ENCODE measurements at regions not wholly inside any gene's neighbourhood (a gene's known extent, or its start where the extent isn't known, plus 50 kb on each side); places are given as distances from the start of the nearest gene placed in this dataset.

- no TSS peak for BruUV-seq (replicated peaks)
- H3K4me2 ChIP-seq, result no peak overlapping the region
- TF ChIP-seq CTCF (conservative IDR thresholded peaks at IDR 0.05), result no peak
- no peak for TF ChIP-seq EZH2 (IDR thresholded peaks at IDR 0.05; ENCODE audit: low read depth)
- H3K79me2 ChIP-seq (ENCODE audit: low read depth), result no peaks in the 10 kb centered on the region
- POLR2A ChIA-PET (ENCODE audit: unreplicated experiment), result no interaction called here
- no peaks in the 10 kb centered on the region for H3K9me2 ChIP-seq (ENCODE audit: insufficient read depth)
- H3F3A ChIP-seq (ENCODE audit: insufficient read depth, low read depth), result no peaks in the 10 kb centered on the region
- intact Hi-C loops (cut with micrococcal nuclease; ENCODE audit: unreplicated experiment), result no loop called here
- CTCF ChIA-PET, result no interaction called here
- H3K36me3 ChIP-seq (ENCODE audit: low read depth), result no peaks in the 10 kb centered on the region
- no peak overlapping the region for H3K27ac ChIP-seq
- H2AFZ ChIP-seq, result no peak overlapping the region
- no peak overlapping the region for H3K4me3 ChIP-seq
- H4K20me1 ChIP-seq (ENCODE audit: insufficient read depth), result peaks cover 4% of the 10 kb centered on the region; the same call in 1 of the 2 replicates
- H3K4me1 ChIP-seq (replicated peaks; ENCODE audit: insufficient read depth), result no peaks in the 10 kb centered on the region
- no peaks in the 10 kb centered on the region for H3K27me3 ChIP-seq (ENCODE audit: insufficient read depth, low read depth)
- no peak for DNase-seq
- no peaks in the 10 kb centered on the region for H3K9me3 ChIP-seq (ENCODE audit: insufficient read depth, low read depth)
These were observed 242.0 kb downstream of the TUSC7 start for GRCh38 chr3:116951610-116952009.

GRCh38 chr3:116958291-116958690, 248.7 kb downstream of the TUSC7 start:
- POLR2A ChIA-PET (ENCODE audit: unreplicated experiment), result no interaction called here
- no peaks in the 10 kb centered on the region for H3K79me2 ChIP-seq (ENCODE audit: low read depth)
- no peak overlapping the region for H3K4me2 ChIP-seq
- no peak overlapping the region for H3K27ac ChIP-seq
- no peaks in the 10 kb centered on the region for H3K9me3 ChIP-seq (ENCODE audit: insufficient read depth, low read depth)
- H3K9me2 ChIP-seq (ENCODE audit: insufficient read depth), result no peaks in the 10 kb centered on the region
- H3K4me3 ChIP-seq, result no peak overlapping the region
- TF ChIP-seq CTCF (conservative IDR thresholded peaks at IDR 0.05), result no peak
- TF ChIP-seq EZH2 (IDR thresholded peaks at IDR 0.05; ENCODE audit: low read depth), result no peak
- intact Hi-C loops (cut with micrococcal nuclease; ENCODE audit: unreplicated experiment), result no loop called here
- CTCF ChIA-PET, result no interaction called here
- no peak overlapping the region for H2AFZ ChIP-seq
- no peaks in the 10 kb centered on the region for H3K36me3 ChIP-seq (ENCODE audit: low read depth)
- DNase-seq, result no peak
- no peaks in the 10 kb centered on the region for H3F3A ChIP-seq (ENCODE audit: insufficient read depth, low read depth)
- no peaks in the 10 kb centered on the region for H4K20me1 ChIP-seq (ENCODE audit: insufficient read depth)
- BruUV-seq (replicated peaks), result no TSS peak
- H3K27me3 ChIP-seq (ENCODE audit: insufficient read depth, low read depth), result no peaks in the 10 kb centered on the region
- no peaks in the 10 kb centered on the region for H3K4me1 ChIP-seq (replicated peaks; ENCODE audit: insufficient read depth)

- no peak for DNase-seq
- CTCF ChIA-PET, result no interaction called here
- H3K9me2 ChIP-seq (ENCODE audit: insufficient read depth), result no peaks in the 10 kb centered on the region
These were observed 251.5 kb downstream of the TUSC7 start for GRCh38 chr3:116961106-116961505.

More at GRCh38 chr3:116961106-116961505, 251.5 kb downstream of the TUSC7 start:
- H3F3A ChIP-seq (ENCODE audit: insufficient read depth, low read depth), result no peaks in the 10 kb centered on the region
- no peaks in the 10 kb centered on the region for H4K20me1 ChIP-seq (ENCODE audit: insufficient read depth)
- H3K79me2 ChIP-seq (ENCODE audit: low read depth), result no peaks in the 10 kb centered on the region
- no peaks in the 10 kb centered on the region for H3K9me3 ChIP-seq (ENCODE audit: insufficient read depth, low read depth)
- no peak overlapping the region for H2AFZ ChIP-seq
- no peaks in the 10 kb centered on the region for H3K27me3 ChIP-seq (ENCODE audit: insufficient read depth, low read depth)
- TF ChIP-seq EZH2 (IDR thresholded peaks at IDR 0.05; ENCODE audit: low read depth) (no peak), CTCF (conservative IDR thresholded peaks at IDR 0.05) (no peak)
- BruUV-seq (replicated peaks), result no TSS peak
- no peak overlapping the region for H3K4me3 ChIP-seq
- H3K36me3 ChIP-seq (ENCODE audit: low read depth), result no peaks in the 10 kb centered on the region
- POLR2A ChIA-PET (ENCODE audit: unreplicated experiment), result no interaction called here
- intact Hi-C loops (cut with micrococcal nuclease; ENCODE audit: unreplicated experiment), result no loop called here
- no peaks in the 10 kb centered on the region for H3K4me1 ChIP-seq (replicated peaks; ENCODE audit: insufficient read depth)
- no peak overlapping the region for H3K4me2 ChIP-seq
- H3K27ac ChIP-seq, result no peak overlapping the region

Data from PC-9 (cell line).